Calu3 (cell line): ENCODE measurements at regions not wholly inside any gene's neighbourhood (a gene's known extent, or its start where the extent isn't known, plus 50 kb on each side); places are given as distances from the start of the nearest gene placed in this dataset.

Experiments
- BruUV-seq: library from RNA; stranded (reverse); fragments of 400-500 nt; replicated peaks from 2 replicates; lab custom pipeline; 2021; lab: Mats Ljungman, UMichigan
- CTCF ChIA-PET: fragments of 300-600 bp; sonication (Branson Sonifier 250); formaldehyde crosslinking; loops from one replicate; lab custom pipeline; 2022; ENCODE audit warnings: antibody characterized with exemption; lab: Charles Lee
- DNase-seq: peaks from one replicate; pipeline ENCODE4 v3.0.0; 2022
- H3K27ac Mint-ChIP-seq: one replicate; pipeline ENCODE4 v1.8.0; 2022; ENCODE audit warnings: mixed read lengths; ENCODE audit not compliant: unreplicated experiment
- H3K27me3 Mint-ChIP-seq: one replicate; pipeline ENCODE4 v1.8.0; 2022; ENCODE audit warnings: mixed read lengths; ENCODE audit not compliant: unreplicated experiment
- H3K36me3 Mint-ChIP-seq: one replicate; pipeline ENCODE4 v1.8.0; 2022; ENCODE audit warnings: mild to moderate bottlenecking, moderate library complexity, mixed read lengths; ENCODE audit not compliant: insufficient read depth, unreplicated experiment
- H3K4me1 Mint-ChIP-seq: one replicate; pipeline ENCODE4 v1.8.0; 2022; ENCODE audit warnings: mild to moderate bottlenecking, low read depth, mixed read lengths; ENCODE audit not compliant: unreplicated experiment
- H3K4me3 Mint-ChIP-seq: one replicate; pipeline ENCODE4 v1.8.0; 2022; ENCODE audit warnings: mild to moderate bottlenecking, low read depth, moderate library complexity, mixed read lengths; ENCODE audit not compliant: unreplicated experiment
- H3K9me3 Mint-ChIP-seq: one replicate; pipeline ENCODE4 v1.8.0; 2022; ENCODE audit warnings: low read depth, mixed read lengths; ENCODE audit not compliant: unreplicated experiment
- CTCF ChIP-seq: fragments of 200-600 bp; IDR thresholded peaks from one replicate; pipeline ENCODE4 v1.8.0; 2022; ENCODE audit warnings: antibody characterized with exemption; ENCODE audit not compliant: unreplicated experiment
- intact Hi-C: fragments of 100-400 bp; cut with micrococcal nuclease; formaldehyde crosslinking; loops from one replicate; pipeline ENCODE4 v1.10.0; 2022; ENCODE audit not compliant: unreplicated experiment

GRCh38 chr5:21238786-21239185 lies 1250.8 kb upstream of the CDH18 start:
- no peaks in the 10 kb centered on the region for H3K27me3 Mint-ChIP-seq
- H3K27ac Mint-ChIP-seq, result no peak overlapping the region
- H3K9me3 Mint-ChIP-seq, result no peaks in the 10 kb centered on the region
- no peaks in the 10 kb centered on the region for H3K4me1 Mint-ChIP-seq
- no peaks in the 10 kb centered on the region for H3K36me3 Mint-ChIP-seq
- no TSS peak for BruUV-seq
- intact Hi-C loops, result no loop called here
- no peak for DNase-seq
- TF ChIP-seq CTCF, result no peak
- CTCF ChIA-PET, result no interaction called here
- H3K4me3 Mint-ChIP-seq, result no peak overlapping the region

DNA sequence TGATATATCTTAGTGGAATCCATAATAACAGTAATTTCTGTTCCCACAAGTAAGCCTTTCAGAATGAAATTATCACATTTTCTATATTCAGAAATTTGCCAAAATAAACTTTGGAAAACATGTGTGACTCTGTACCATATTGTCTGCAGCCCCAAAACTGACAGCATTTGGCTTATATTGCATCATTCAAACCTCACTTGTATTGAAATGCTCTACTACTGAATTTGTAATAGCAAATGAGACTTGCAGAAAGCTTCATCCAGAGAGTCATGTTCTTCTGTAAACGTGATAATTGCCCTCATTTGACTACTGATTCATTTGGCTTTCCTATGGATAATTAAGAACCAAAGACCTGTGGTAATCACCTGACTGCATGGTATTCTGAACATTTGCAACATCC lies 1249.5 kb upstream of the CDH18 start:
- Mint-ChIP-seq H3K4me1 (no peaks in the 10 kb centered on the region), H3K27ac (no peak overlapping the region), H3K9me3 (no peaks in the 10 kb centered on the region), H3K27me3 (no peaks in the 10 kb centered on the region), H3K4me3 (no peak overlapping the region), H3K36me3 (no peaks in the 10 kb centered on the region)
- DNase-seq, result no peak
- CTCF ChIA-PET, result no interaction called here
- BruUV-seq, result no TSS peak
- TF ChIP-seq CTCF, result no peak
- intact Hi-C loops, result no loop called here

DNA sequence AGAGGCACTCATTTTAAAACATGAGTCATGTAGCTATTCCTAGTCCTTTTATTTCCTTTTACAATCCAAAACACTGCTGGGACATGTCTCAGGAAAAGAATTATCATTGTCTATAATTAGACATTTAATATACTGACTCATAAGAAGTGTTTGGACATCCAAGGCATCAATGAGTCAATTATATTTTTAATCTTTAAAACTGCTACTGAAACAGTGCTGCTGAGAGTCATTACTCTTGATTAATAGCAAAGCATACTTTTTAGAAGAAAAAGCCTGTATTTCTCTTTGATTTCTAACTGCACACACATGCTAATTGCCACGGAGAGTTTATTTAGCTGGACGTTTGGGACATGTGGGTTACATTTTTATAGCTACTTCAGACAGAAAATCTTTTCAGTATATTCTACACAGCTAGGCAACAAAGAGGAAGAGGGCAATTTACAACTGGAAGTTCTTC lies 1249.0 kb upstream of the CDH18 start:
- Mint-ChIP-seq H3K9me3 (no peaks in the 10 kb centered on the region), H3K36me3 (no peaks in the 10 kb centered on the region), H3K4me1 (no peaks in the 10 kb centered on the region), H3K4me3 (no peak overlapping the region), H3K27ac (no peak overlapping the region), H3K27me3 (no peaks in the 10 kb centered on the region)
- BruUV-seq, result no TSS peak
- no peak for DNase-seq
- CTCF ChIA-PET, result no interaction called here
- intact Hi-C loops, result no loop called here
- no peak for TF ChIP-seq CTCF

- intact Hi-C loops, result no loop called here
- H3K27ac Mint-ChIP-seq, result no peak overlapping the region
Observed at GRCh38 chr5:21236104-21236503, 1248.1 kb upstream of the CDH18 start.

More at GRCh38 chr5:21236104-21236503, 1248.1 kb upstream of the CDH18 start:
- no peaks in the 10 kb centered on the region for H3K36me3 Mint-ChIP-seq
- no peak for DNase-seq
- CTCF ChIA-PET, result no interaction called here
- BruUV-seq, result no TSS peak
- no peak for TF ChIP-seq CTCF
- H3K4me3 Mint-ChIP-seq, result no peak overlapping the region
- H3K27me3 Mint-ChIP-seq, result no peaks in the 10 kb centered on the region
- H3K9me3 Mint-ChIP-seq, result no peaks in the 10 kb centered on the region
- no peaks in the 10 kb centered on the region for H3K4me1 Mint-ChIP-seq
